IMR-90 (cell line): ENCODE measurements at regions not wholly inside any gene's neighbourhood (a gene's known extent, or its start where the extent isn't known, plus 50 kb on each side); places are given as distances from the start of the nearest gene placed in this dataset.

Experiments used
- ATAC-seq: fragments of 200-7000 bp; cut with Tn5 transposase; 2 replicates; pipeline ENCODE4 v1.9.1; 2020; ENCODE audit warnings: low read depth, mild to moderate bottlenecking, moderate library complexity
- BruUV-seq: library from RNA; stranded (reverse); fragments of 400-500 nt; replicated peaks from 2 replicates; lab custom pipeline; 2021; lab: Mats Ljungman, UMichigan
- CTCF ChIA-PET: fragments of 300-600 bp; formaldehyde crosslinking; extraction: SDS; loops from one replicate; lab custom pipeline; 2021; ENCODE audit warnings: antibody characterized with exemption; lab: Yijun Ruan, JAX
- POLR2A ChIA-PET: fragments of 300-600 bp; sonication (Branson Sonifier 250); formaldehyde crosslinking; loops from one replicate; lab custom pipeline; 2022; ENCODE audit warnings: antibody characterized with exemption; ENCODE audit not compliant: unreplicated experiment; lab: Charles Lee
- DNase-seq: peaks from one replicate; pipeline ENCODE4 v3.0.0; 2013
- H2AFZ ChIP-seq: replicated peaks from 2 replicates; pipeline ENCODE3; 2013; ENCODE audit warnings: low read length, mild to moderate bottlenecking; ENCODE audit not compliant: poor library complexity
- H2AK5ac ChIP-seq: 2 replicates; pipeline ENCODE4 v1.6.1; 2013; ENCODE audit warnings: low read depth, low read length, inconsistent platforms
- H2AK9ac ChIP-seq: replicated peaks from 2 replicates; pipeline ENCODE3; 2013; ENCODE audit warnings: mild to moderate bottlenecking, low read depth, low read length, moderate library complexity; ENCODE audit not compliant: poor library complexity
- H2BK120ac ChIP-seq: 2 replicates; pipeline ENCODE4 v1.6.1; 2013; ENCODE audit warnings: low read depth, low read length, inconsistent platforms
- H2BK15ac ChIP-seq: 3 replicates; pipeline ENCODE4 v1.6.1; 2013; ENCODE audit warnings: low read depth, low read length, inconsistent platforms
- H2BK20ac ChIP-seq: 2 replicates; pipeline ENCODE4 v1.6.1; 2013; ENCODE audit warnings: low read depth, mild to moderate bottlenecking, inconsistent platforms, low read length, moderate library complexity
- H2BK5ac ChIP-seq: 2 replicates; pipeline ENCODE4 v1.6.1; 2013; ENCODE audit warnings: mild to moderate bottlenecking, low read depth, low read length, inconsistent platforms; ENCODE audit not compliant: poor library complexity, severe bottlenecking
- H3K14ac ChIP-seq: replicated peaks from 2 replicates; pipeline ENCODE4 v1.6.1; 2013; ENCODE audit warnings: low read depth, low read length, inconsistent platforms
- H3K18ac ChIP-seq: 2 replicates; pipeline ENCODE4 v1.6.1; 2013; ENCODE audit warnings: low read depth, low read length, control low read depth
- H3K23ac ChIP-seq: 2 replicates; pipeline ENCODE4 v1.6.1; 2013; ENCODE audit warnings: low read depth, low read length, inconsistent platforms
- H3K27ac ChIP-seq: 2 replicates; pipeline ENCODE4 v1.5.1; 2013; ENCODE audit warnings: mild to moderate bottlenecking, control low read depth, low read length; ENCODE audit not compliant: insufficient read depth
- H3K27me3 ChIP-seq: 2 replicates; pipeline ENCODE4 v1.6.1; 2013; ENCODE audit warnings: low read length; ENCODE audit not compliant: control insufficient read depth, insufficient read depth
- H3K36me3 ChIP-seq: 2 replicates; pipeline ENCODE4 v1.6.1; 2013; ENCODE audit warnings: low read length, mixed read lengths; ENCODE audit not compliant: control insufficient read depth, insufficient read depth
- H3K4ac ChIP-seq: 2 replicates; pipeline ENCODE4 v1.6.1; 2013; ENCODE audit warnings: low read depth, low read length, inconsistent platforms
- H3K4me1 ChIP-seq: 2 replicates; pipeline ENCODE4 v1.6.1; 2013; ENCODE audit warnings: low read length, mixed read lengths; ENCODE audit not compliant: control insufficient read depth, insufficient read depth
- H3K4me2 ChIP-seq: 2 replicates; pipeline ENCODE4 v1.6.1; 2013; ENCODE audit warnings: low read depth, mild to moderate bottlenecking, control low read depth, low read length, moderate library complexity
- H3K4me3 ChIP-seq: 2 replicates; pipeline ENCODE4 v1.5.1; 2013; ENCODE audit warnings: low read depth, mild to moderate bottlenecking, control low read depth, low read length, moderate library complexity; ENCODE audit not compliant: insufficient read depth
- H3K56ac ChIP-seq: 2 replicates; pipeline ENCODE4 v1.6.1; 2013; ENCODE audit warnings: low read length, inconsistent platforms; ENCODE audit not compliant: insufficient read depth; ENCODE audit errors: extremely low read depth
- H3K79me1 ChIP-seq, 2 experiments: 2 replicates each; pipeline ENCODE4 v1.6.1; 2013; ENCODE audit warnings: low read length in 2 of 2, inconsistent platforms in 1 of 2, low read depth in 1 of 2
- H3K9ac ChIP-seq: 2 replicates; pipeline ENCODE4 v1.6.1; 2013; ENCODE audit warnings: low read depth, low read length, control low read depth
- H3K9me1 ChIP-seq: 2 replicates; pipeline ENCODE4 v1.6.1; 2013; ENCODE audit warnings: low read length, inconsistent platforms; ENCODE audit not compliant: insufficient read depth
- H3K9me3 ChIP-seq: 2 replicates; pipeline ENCODE4 v1.6.1; 2013; ENCODE audit warnings: low read length; ENCODE audit not compliant: control insufficient read depth, insufficient read depth
- H4K20me1 ChIP-seq: 2 replicates; pipeline ENCODE4 v1.6.1; 2013; ENCODE audit warnings: low read length, inconsistent platforms; ENCODE audit not compliant: insufficient read depth
- H4K5ac ChIP-seq: 2 replicates; pipeline ENCODE4 v1.6.1; 2013; ENCODE audit warnings: mild to moderate bottlenecking, low read depth, low read length, control low read depth
- H4K8ac ChIP-seq, 2 experiments: 2 replicates each; pipeline ENCODE4 v1.6.1; 2013; ENCODE audit warnings: low read depth in 2 of 2, low read length in 2 of 2, control low read depth in 1 of 2, inconsistent platforms in 1 of 2
- H4K91ac ChIP-seq: 2 replicates; pipeline ENCODE4 v1.6.1; 2013; ENCODE audit warnings: low read depth, low read length, inconsistent platforms; ENCODE audit not compliant: insufficient read depth
- BHLHE40 ChIP-seq: fragments of 150-350 bp; IDR thresholded peaks from 2 replicates; pipeline ENCODE4 v1.6.1; 2016; ENCODE audit warnings: mild to moderate bottlenecking, low read depth, low read length
- CEBPB ChIP-seq: IDR thresholded peaks from 2 replicates; pipeline ENCODE4 v1.6.1; 2012; ENCODE audit warnings: low read depth, low read length, improper control_type of control experiment
- CHD1 ChIP-seq: IDR thresholded peaks from 2 replicates; pipeline ENCODE4 v1.6.1; 2012; ENCODE audit warnings: low read depth, low read length, improper control_type of control experiment
- CTCF ChIP-seq: conservative IDR thresholded peaks from 2 replicates; pipeline ENCODE4 v1.5.1; 2012; ENCODE audit warnings: mild to moderate bottlenecking, low read depth, low read length, improper control_type of control experiment
- ELK1 ChIP-seq: fragments of 150-350 bp; IDR thresholded peaks from 2 replicates; pipeline ENCODE4 v1.6.1; 2016; ENCODE audit warnings: low read depth, mild to moderate bottlenecking, low read length, moderate library complexity, borderline replicate concordance
- FOS ChIP-seq: fragments of 150-350 bp; IDR thresholded peaks from 2 replicates; pipeline ENCODE4 v1.6.1; 2016; ENCODE audit warnings: low read depth, low read length
- MAFK ChIP-seq: IDR thresholded peaks from 2 replicates; pipeline ENCODE4 v1.6.1; 2012; ENCODE audit warnings: low read depth, low read length, improper control_type of control experiment
- MAZ ChIP-seq: IDR thresholded peaks from 2 replicates; pipeline ENCODE4 v1.6.1; 2012; ENCODE audit warnings: low read depth, mild to moderate bottlenecking, low read length, improper control_type of control experiment, moderate library complexity, borderline replicate concordance
- MXI1 ChIP-seq: IDR thresholded peaks from 2 replicates; pipeline ENCODE4 v1.6.1; 2012; ENCODE audit warnings: low read depth, mild to moderate bottlenecking, low read length, moderate library complexity, borderline replicate concordance
- NFE2L2 ChIP-seq: fragments of 150-350 bp; IDR thresholded peaks from 2 replicates; pipeline ENCODE4 v1.6.1; 2016; ENCODE audit warnings: low read depth, mild to moderate bottlenecking, low read length
- POLR2A ChIP-seq: IDR thresholded peaks from 2 replicates; pipeline ENCODE4 v1.6.1; 2012; ENCODE audit warnings: mild to moderate bottlenecking, low read depth, low read length
- RAD21 ChIP-seq: IDR thresholded peaks from 2 replicates; pipeline ENCODE4 v1.6.1; 2012; ENCODE audit warnings: low read length, improper control_type of control experiment
- RCOR1 ChIP-seq: IDR thresholded peaks from 2 replicates; pipeline ENCODE4 v1.6.1; 2012; ENCODE audit warnings: mild to moderate bottlenecking, low read length, improper control_type of control experiment; ENCODE audit not compliant: insufficient replicate concordance
- SMC3 ChIP-seq: fragments of 150-350 bp; IDR thresholded peaks from 2 replicates; pipeline ENCODE4 v1.6.1; 2016; ENCODE audit warnings: low read depth, mild to moderate bottlenecking, antibody characterized with exemption, low read length, moderate library complexity
- USF2 ChIP-seq: fragments of 150-350 bp; IDR thresholded peaks from 2 replicates; pipeline ENCODE4 v1.6.1; 2017; ENCODE audit warnings: mild to moderate bottlenecking, antibody characterized with exemption, low read length, low read depth
- WGBS, 2 experiments: methylation state at CpG; one replicate each; pipeline versions ENCODE4 v1.1.5 to v1.1.7; 2013; ENCODE audit warnings: missing lambda C conversion rate in 2 of 2; ENCODE audit not compliant: insufficient read length in 1 of 2; ENCODE audit errors: extremely low coverage in 2 of 2; 5-methylcytosine and 5-hydroxymethylcytosine counted together
- dilution Hi-C: fragments of 300-500 bp; cut with HindIII; formaldehyde crosslinking; loops from one replicate; pipeline ENCODE4 v1.14.3; 2018; ENCODE audit warnings: low sequenced_read_pairs; ENCODE audit not compliant: unreplicated experiment
- in situ Hi-C: fragments of 300-500 bp; cut with MboI; formaldehyde crosslinking; loops from 3 replicates; pipeline ENCODE4 v1.14.3; 2019; ENCODE audit warnings: low sequenced_read_pairs, inconsistent platforms, mixed read lengths
- intact Hi-C: fragments of 100-400 bp; cut with micrococcal nuclease; formaldehyde crosslinking; loops from 2 replicates; pipeline ENCODE4 v1.10.0; 2022

GRCh38 chr18:39638224-39638623 is 2072.6 kb upstream of the CELF4 start:
- no peak overlapping the region for H3K4me2 ChIP-seq
- H3K9me1 ChIP-seq: no peaks in the 10 kb centered on the region
- H3K23ac ChIP-seq: no peak overlapping the region
- no peak overlapping the region for H3K9ac ChIP-seq
- in situ Hi-C loops (no loop called here), dilution Hi-C loops (no loop called here), intact Hi-C loops (no loop called here)
- DNase-seq (no peak), ATAC-seq (no peak)
- POLR2A ChIA-PET: no interaction called here
- no peak overlapping the region for H4K8ac ChIP-seq
- CTCF ChIA-PET: no interaction called here
- H3K56ac ChIP-seq: no peak overlapping the region
- TF ChIP-seq RAD21 (no peak), RCOR1 (no peak), BHLHE40 (no peak), CHD1 (no peak), USF2 (no peak), POLR2A (no peak), ELK1 (no peak), NFE2L2 (no peak), MXI1 (no peak), FOS (no peak), CEBPB (no peak), MAFK (no peak), CTCF (no peak), SMC3 (no peak), MAZ (no peak)
- no CpG with 5 or more reads among the region's 1 CpG for WGBS, 2 experiments
- no peak overlapping the region for H2AK9ac ChIP-seq
- H2AFZ ChIP-seq: no peak overlapping the region
- H4K20me1 ChIP-seq: no peaks in the 10 kb centered on the region
- H2BK15ac ChIP-seq: no peak overlapping the region
- no peak overlapping the region for H3K18ac ChIP-seq
- H2AK5ac ChIP-seq: no peak overlapping the region
- H2BK20ac ChIP-seq: no peak overlapping the region
- no peak overlapping the region for H4K91ac ChIP-seq
- H3K27me3 ChIP-seq: no peaks in the 10 kb centered on the region
- no peaks in the 10 kb centered on the region; the same call in 1 of the 2 replicates for H3K4me1 ChIP-seq
- H3K36me3 ChIP-seq: no peaks in the 10 kb centered on the region
- H3K4me3 ChIP-seq: no peak overlapping the region
- no TSS peak for BruUV-seq
- no peak overlapping the region for H2BK5ac ChIP-seq
- no peaks in the 10 kb centered on the region for H3K9me3 ChIP-seq
- no peak overlapping the region for H2BK120ac ChIP-seq
- no peaks in the 10 kb centered on the region for H3K79me1 ChIP-seq
- H3K4ac ChIP-seq: no peak overlapping the region
- no peak overlapping the region for H4K5ac ChIP-seq
- no peak overlapping the region for H3K27ac ChIP-seq
- H3K14ac ChIP-seq: no peak overlapping the region
